Prostate gland (tissue), 2 donors: ENCODE measurements at regions not wholly inside any gene's neighbourhood (a gene's known extent, or its start where the extent isn't known, plus 50 kb on each side); places are given as distances from the start of the nearest gene placed in this dataset.

Experiments used
- DNase-seq: peaks from one replicate; pipeline ENCODE4 v3.0.0-alpha.2; 2019; ENCODE audit warnings: low spot score
- H3K27ac ChIP-seq, 2 donors: fragments of 200-600 bp; sonication (generic); 2 replicates each; pipeline ENCODE4 v1.5.1; 2017 to 2019
- H3K27me3 ChIP-seq: fragments of 200-600 bp; sonication (generic); replicated peaks from 2 replicates; pipeline ENCODE4 v1.5.1; 2019; ENCODE audit not compliant: insufficient read depth
- H3K36me3 ChIP-seq, 2 donors: fragments of 200-600 bp; sonication (generic); 1 replicate in 1 of 2; 2 replicates in 1 of 2; pipeline versions ENCODE4 v1.5.1 to v1.8.1; 2017 to 2019
- H3K4me1 ChIP-seq: fragments of 200-600 bp; sonication (generic); replicated peaks from 2 replicates; pipeline ENCODE4 v1.5.1; 2019
- H3K4me3 ChIP-seq, 2 donors: fragments of 200-600 bp; sonication (generic); 2 replicates each; pipeline ENCODE4 v1.5.1; 2017 to 2019
- H3K9me3 ChIP-seq: fragments of 200-600 bp; sonication (generic); 2 replicates; pipeline ENCODE4 v1.5.1; 2017
- POLR2A ChIP-seq: fragments of 450-650 bp; IDR thresholded peaks from one replicate; pipeline ENCODE4 v1.6.1; 2016; ENCODE audit warnings: antibody characterized with exemption, mild to moderate bottlenecking
- POLR2AphosphoS5 ChIP-seq: sonication (generic); formaldehyde crosslinking; IDR thresholded peaks from one replicate; pipeline ENCODE4 v1.6.1; 2017; ENCODE audit warnings: antibody characterized with exemption
- WGBS: methylation state at CpG from one replicate; pipeline ENCODE4 v1.1.5; 2018; 5-methylcytosine and 5-hydroxymethylcytosine counted together
- intact Hi-C: fragments of 100-400 bp; cut with DNase I; formaldehyde crosslinking; loops from one replicate; pipeline ENCODE4 v1.14.2; 2022
- TF ChIP-seq, protein P1 (sequence below), 4 experiments: fragments of 200-600 bp in 2 of 4; fragments of 450-650 bp in 2 of 4; sonication (generic) in 2 of 4; IDR thresholded peaks; 1 replicate in 3 of 4; 2 replicates in 1 of 4; pipeline ENCODE4 v1.5.1; 2016 to 2019; ENCODE audit warnings: antibody characterized with exemption in 4 of 4, mild to moderate bottlenecking in 2 of 4, moderate library complexity in 2 of 4

DNA sequence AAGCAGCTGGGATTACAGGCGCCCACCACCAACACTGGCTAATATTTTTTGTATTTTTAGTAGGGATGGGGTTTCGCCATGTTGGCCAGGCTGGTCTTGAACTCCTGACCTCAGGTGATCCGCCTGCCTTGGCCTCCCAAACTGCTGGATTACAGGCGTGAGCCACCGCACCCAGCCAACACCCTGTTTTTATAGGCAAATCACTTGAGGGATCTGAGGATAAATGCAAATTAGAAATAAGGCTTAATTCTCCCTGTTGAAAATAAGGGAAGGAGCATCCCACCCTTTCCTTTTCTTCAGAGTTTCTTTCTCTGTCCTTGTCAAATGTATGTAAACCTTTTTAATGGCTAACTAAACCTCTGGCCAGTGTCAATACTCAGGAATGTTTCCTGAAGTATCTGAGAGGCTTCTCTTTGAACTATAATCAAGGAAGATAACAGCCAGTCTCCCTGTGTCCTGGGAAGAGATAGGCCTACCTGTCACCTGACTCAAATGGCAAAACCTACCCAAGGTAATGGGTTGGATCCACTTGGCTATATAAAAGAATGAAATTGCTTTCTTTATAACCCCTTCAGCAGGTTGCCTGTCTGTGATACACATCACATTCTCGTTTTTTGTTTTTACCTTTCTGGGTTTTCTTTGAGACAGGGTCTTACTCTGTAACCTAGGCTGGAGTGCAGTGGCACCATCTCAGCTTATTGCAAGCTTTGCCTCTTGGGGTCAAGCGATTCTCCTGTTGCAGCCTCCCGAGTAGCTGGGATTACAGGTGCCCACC lies 64.5 kb upstream of the TNFAIP3 start:
- H3K27me3 ChIP-seq: no peaks in the 10 kb centered on the region
- 95% methylated on average over 8 of the region's 8 CpGs for WGBS
- H3K9me3 ChIP-seq: no peaks in the 10 kb centered on the region
- H3K4me3 ChIP-seq: no peak overlapping the region
- no peaks in the 10 kb centered on the region for H3K36me3 ChIP-seq
- peaks cover 2% of the 10 kb centered on the region for H3K4me1 ChIP-seq
- no peak for DNase-seq
- peak overlapping the region in 1 of 2 donors; percentile 74 for H3K27ac ChIP-seq
- TF ChIP-seq POLR2A: no peak
- peak; percentile 28 for TF ChIP-seq POLR2AphosphoS5
- intact Hi-C loops: loop anchor here (5.0 kb wide), 1 partner anchor 65 kb away; the partner anchor contains the start of gene TNFAIP3

DNA sequence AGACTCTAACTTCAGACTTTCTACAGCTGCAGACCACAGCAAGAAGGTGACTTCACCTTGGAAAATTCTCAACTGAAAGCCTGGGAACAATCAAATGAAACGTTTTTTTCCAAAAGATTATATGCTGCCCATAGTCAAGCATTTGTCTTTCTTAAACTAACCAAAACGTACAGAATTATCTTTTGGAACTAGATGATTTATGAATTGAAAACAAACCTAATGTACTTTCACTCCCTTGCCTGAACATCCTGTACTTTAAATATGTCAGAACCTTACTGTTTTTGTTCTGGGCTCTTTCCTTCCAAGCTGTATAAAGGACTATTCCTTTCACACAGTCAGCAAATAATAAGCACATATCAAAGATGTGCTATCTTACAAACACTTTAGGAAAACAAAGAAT lies 62.4 kb upstream of the TNFAIP3 start:
- no peak for DNase-seq
- TF ChIP-seq POLR2A (no peak), POLR2AphosphoS5 (peak; percentile 87)
- Histone ChIP-seq H3K9me3 (no peaks in the 10 kb centered on the region), H3K36me3 (no peaks in the 10 kb centered on the region), H3K4me3 (no peak overlapping the region), H3K4me1 (peaks cover 2% of the 10 kb centered on the region), H3K27ac (peak overlapping the region; percentile 53 to 74), H3K27me3 (no peaks in the 10 kb centered on the region)
- intact Hi-C loops: loop anchor here (5.0 kb wide), 1 partner anchor 63 kb away; the partner anchor contains the start of gene TNFAIP3
- 5% methylated on average over 2 of the region's 2 CpGs for WGBS

DNA sequence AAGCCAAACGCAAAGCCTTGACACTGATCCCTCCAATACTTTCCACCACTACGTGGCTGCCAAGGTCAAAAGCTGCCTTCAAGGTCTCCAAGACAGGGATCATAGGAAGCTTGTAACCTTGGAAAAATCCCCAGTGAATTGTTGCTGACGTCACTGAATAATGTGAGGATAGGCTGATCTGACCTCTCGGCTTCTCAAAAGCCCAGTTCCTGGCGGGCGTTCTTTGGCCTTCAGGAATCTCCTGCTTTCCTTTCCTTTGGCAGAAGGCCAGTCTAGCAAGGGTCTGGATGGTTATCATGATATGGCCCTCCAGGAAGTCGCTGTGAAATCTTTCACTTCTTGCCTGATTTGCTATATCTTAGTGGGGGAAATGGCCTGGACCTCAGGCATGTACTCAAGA lies 61.4 kb upstream of the TNFAIP3 start:
- peak overlapping the region; percentile 53 to 74 for H3K27ac ChIP-seq
- no peaks in the 10 kb centered on the region for H3K9me3 ChIP-seq
- H3K4me3 ChIP-seq: no peak overlapping the region
- no peaks in the 10 kb centered on the region for H3K36me3 ChIP-seq
- no peaks in the 10 kb centered on the region for H3K27me3 ChIP-seq
- WGBS: 77% methylated on average over 7 of the region's 7 CpGs
- TF ChIP-seq, protein P1, sequence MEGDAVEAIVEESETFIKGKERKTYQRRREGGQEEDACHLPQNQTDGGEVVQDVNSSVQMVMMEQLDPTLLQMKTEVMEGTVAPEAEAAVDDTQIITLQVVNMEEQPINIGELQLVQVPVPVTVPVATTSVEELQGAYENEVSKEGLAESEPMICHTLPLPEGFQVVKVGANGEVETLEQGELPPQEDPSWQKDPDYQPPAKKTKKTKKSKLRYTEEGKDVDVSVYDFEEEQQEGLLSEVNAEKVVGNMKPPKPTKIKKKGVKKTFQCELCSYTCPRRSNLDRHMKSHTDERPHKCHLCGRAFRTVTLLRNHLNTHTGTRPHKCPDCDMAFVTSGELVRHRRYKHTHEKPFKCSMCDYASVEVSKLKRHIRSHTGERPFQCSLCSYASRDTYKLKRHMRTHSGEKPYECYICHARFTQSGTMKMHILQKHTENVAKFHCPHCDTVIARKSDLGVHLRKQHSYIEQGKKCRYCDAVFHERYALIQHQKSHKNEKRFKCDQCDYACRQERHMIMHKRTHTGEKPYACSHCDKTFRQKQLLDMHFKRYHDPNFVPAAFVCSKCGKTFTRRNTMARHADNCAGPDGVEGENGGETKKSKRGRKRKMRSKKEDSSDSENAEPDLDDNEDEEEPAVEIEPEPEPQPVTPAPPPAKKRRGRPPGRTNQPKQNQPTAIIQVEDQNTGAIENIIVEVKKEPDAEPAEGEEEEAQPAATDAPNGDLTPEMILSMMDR (IDR thresholded peaks at IDR 0.05): no peak
- no peak for TF ChIP-seq POLR2A
- H3K4me1 ChIP-seq: peaks cover 2% of the 10 kb centered on the region
- intact Hi-C loops: no loop called here
- DNase-seq: no peak

DNA sequence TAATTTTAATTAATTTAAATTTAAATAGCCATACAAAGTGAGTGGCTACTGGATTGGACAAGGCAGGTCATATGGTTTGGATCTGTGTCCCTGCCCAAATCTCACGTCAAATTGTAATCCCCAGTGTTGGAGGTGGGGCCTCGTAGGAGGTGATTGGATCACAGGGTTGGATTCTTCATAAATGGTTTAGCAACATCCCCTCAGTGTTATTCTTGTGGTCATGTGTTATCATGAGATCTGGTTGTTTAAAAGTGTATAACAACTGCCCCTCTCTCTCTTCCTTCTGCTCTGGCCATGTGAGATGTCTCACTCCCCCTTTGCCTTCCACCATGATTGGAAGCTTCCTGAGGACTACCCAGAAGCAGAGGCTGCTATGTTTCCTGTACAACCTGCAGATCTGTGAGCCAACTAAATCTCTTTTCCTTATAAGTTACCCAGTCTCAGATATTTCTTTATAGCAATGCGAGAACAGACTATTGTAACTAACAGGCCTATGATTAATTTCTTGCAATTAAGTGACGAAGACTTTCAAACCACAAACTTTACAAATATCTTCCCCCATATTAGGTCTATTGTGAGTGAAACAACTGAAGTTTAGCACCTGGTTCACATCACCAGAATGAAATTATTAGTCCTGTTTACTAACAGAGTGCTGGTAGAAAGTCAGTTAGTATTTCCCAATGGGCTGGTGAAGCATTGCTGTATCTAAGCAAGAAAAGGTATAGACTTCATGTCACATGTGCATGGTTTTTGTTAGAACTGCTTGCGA lies 60.0 kb upstream of the TNFAIP3 start:
- 93% methylated on average over 5 of the region's 5 CpGs for WGBS
- Histone ChIP-seq H3K4me1 (peaks cover 2% of the 10 kb centered on the region), H3K4me3 (no peak overlapping the region), H3K27me3 (no peaks in the 10 kb centered on the region), H3K36me3 (no peaks in the 10 kb centered on the region), H3K27ac (no peak overlapping the region), H3K9me3 (no peaks in the 10 kb centered on the region)
- TF ChIP-seq POLR2AphosphoS5 (no peak), POLR2A (no peak)
- TF ChIP-seq, protein P1 (IDR thresholded peaks at IDR 0.05): no peak
- intact Hi-C loops: no loop called here
- no peak for DNase-seq

DNA sequence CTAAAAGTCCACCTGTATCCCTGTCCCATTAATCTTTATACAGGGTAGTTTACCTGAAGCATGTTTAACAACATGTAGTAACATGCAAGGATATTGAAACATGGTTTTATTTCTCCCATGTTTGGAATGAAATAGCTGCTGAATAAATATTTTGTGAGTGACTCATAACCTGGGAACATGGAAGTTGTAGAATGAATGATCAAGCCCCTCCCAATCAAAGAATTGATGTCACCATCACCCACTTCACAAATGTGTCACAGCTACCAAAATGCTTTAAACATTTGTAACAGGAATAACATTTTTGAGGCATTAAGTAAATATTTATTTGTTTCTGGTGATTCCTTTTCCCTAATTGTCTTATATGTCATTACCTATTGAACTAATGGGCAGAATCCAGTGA lies 58.9 kb upstream of the TNFAIP3 start:
- no peak for DNase-seq
- Histone ChIP-seq H3K4me1 (peaks cover 2% of the 10 kb centered on the region), H3K36me3 (no peaks in the 10 kb centered on the region), H3K27me3 (no peaks in the 10 kb centered on the region), H3K9me3 (no peaks in the 10 kb centered on the region), H3K27ac (no peak overlapping the region), H3K4me3 (no peak overlapping the region)
- intact Hi-C loops: no loop called here
- TF ChIP-seq POLR2AphosphoS5: no peak
- no peak for TF ChIP-seq POLR2A
- TF ChIP-seq, protein P1 (IDR thresholded peaks at IDR 0.05): no peak
